Stimulated activated CD4-positive, alpha-beta T cell treated with anti-CD3 and anti-CD28 coated beads, Interleukin-1b, Interleukin-23, amount 100 ng/mL, for 48 hours (primary cell): ENCODE measurements at regions not wholly inside any gene's neighbourhood (a gene's known extent, or its start where the extent isn't known, plus 50 kb on each side); places are given as distances from the start of the nearest gene placed in this dataset.

Experiments used
- DNase-seq: peaks from one replicate; pipeline ENCODE4 v3.0.0-alpha.2; 2020

GRCh38 chr21:25328736-25329135 lies 278.5 kb downstream of the MRPL39 start:
- no peak for DNase-seq

GRCh38 chr21:25326181-25326580 lies 281.1 kb downstream of the MRPL39 start:
- no peak for DNase-seq

- no peak for DNase-seq
Measured at GRCh38 chr21:25324666-25325065, 282.6 kb downstream of the MRPL39 start.

GRCh38 chr21:25323356-25323949 lies 283.8 kb downstream of the MRPL39 start:
- DNase-seq = no peak

GRCh38 chr21:25314247-25314646 lies 293.0 kb downstream of the MRPL39 start:
- no peak for DNase-seq

GRCh38 chr21:25313829-25314228 lies 293.5 kb downstream of the MRPL39 start:
- no peak for DNase-seq

- no peak for DNase-seq
Measured at GRCh38 chr21:25307489-25307888, 299.8 kb downstream of the MRPL39 start.

- DNase-seq = no peak
Measured at GRCh38 chr21:25304611-25305010, 302.7 kb downstream of the MRPL39 start.

- no peak for DNase-seq
Measured at GRCh38 chr21:25300632-25301031, 306.6 kb downstream of the MRPL39 start.

GRCh38 chr21:25298512-25299491 lies 308.5 kb downstream of the MRPL39 start:
- no peak for DNase-seq

- DNase-seq = no peak
Measured at GRCh38 chr21:25297117-25297516, 310.2 kb downstream of the MRPL39 start.

- no peak for DNase-seq
Measured at GRCh38 chr21:25296252-25296651, 311.0 kb downstream of the MRPL39 start.

GRCh38 chr21:25292396-25292795 lies 314.9 kb downstream of the MRPL39 start:
- no peak for DNase-seq

GRCh38 chr21:25283720-25284119 lies 323.6 kb downstream of the MRPL39 start:
- DNase-seq = no peak

- no peak for DNase-seq
Measured at GRCh38 chr21:25281134-25281533, 326.1 kb downstream of the MRPL39 start.

- no peak for DNase-seq
Measured at GRCh38 chr21:25280061-25280460, 327.2 kb downstream of the MRPL39 start.

GRCh38 chr21:25273959-25274358 lies 333.3 kb downstream of the MRPL39 start:
- no peak for DNase-seq

GRCh38 chr21:25254491-25255174 lies 352.6 kb downstream of the MRPL39 start:
- DNase-seq = no peak

- DNase-seq = no peak
Measured at GRCh38 chr21:25246546-25246945, 360.7 kb downstream of the MRPL39 start.

- DNase-seq = no peak
Measured at GRCh38 chr21:25244735-25245134, 362.5 kb downstream of the MRPL39 start.

- DNase-seq = no peak
Measured at GRCh38 chr21:25243808-25244207, 363.5 kb downstream of the MRPL39 start.

- DNase-seq = no peak
Measured at GRCh38 chr21:25240974-25241373, 366.3 kb downstream of the MRPL39 start.
